HG03342 (cell line): ENCODE measurements at regions not wholly inside any gene's neighbourhood (a gene's known extent, or its start where the extent isn't known, plus 50 kb on each side); places are given as distances from the start of the nearest gene placed in this dataset.

Source experiments
- ATAC-seq: cut with Tn5 transposase; IDR thresholded peaks from one replicate; pipeline ENCODE4 v1.9.1; 2021; ENCODE audit warnings: mild to moderate bottlenecking, moderate library complexity; ENCODE audit not compliant: unreplicated experiment

GRCh38 chr7:42624471-42624870, 287.4 kb downstream of the C7orf25 start:
- no peak for ATAC-seq

- ATAC-seq = no peak
Measured at GRCh38 chr7:42621543-42622219, 290.2 kb downstream of the C7orf25 start.

- ATAC-seq = no peak
Measured at GRCh38 chr7:42618651-42619360, 293.1 kb downstream of the C7orf25 start.

GRCh38 chr7:42617806-42618457, 293.9 kb downstream of the C7orf25 start:
- no peak for ATAC-seq

GRCh38 chr7:42617071-42617765, 294.7 kb downstream of the C7orf25 start:
- ATAC-seq = no peak

GRCh38 chr7:42614636-42615035, 297.2 kb downstream of the C7orf25 start:
- ATAC-seq = no peak

GRCh38 chr7:42611961-42612360, 299.9 kb downstream of the C7orf25 start:
- no peak for ATAC-seq

GRCh38 chr7:42611289-42611928, 300.5 kb downstream of the C7orf25 start:
- no peak for ATAC-seq

- no peak for ATAC-seq
Measured at GRCh38 chr7:42606193-42606905, 305.5 kb downstream of the C7orf25 start.

GRCh38 chr7:42605406-42606192, 306.3 kb downstream of the C7orf25 start:
- ATAC-seq = no peak

GRCh38 chr7:42603496-42603895, 308.4 kb downstream of the C7orf25 start:
- ATAC-seq = no peak

GRCh38 chr7:42597300-42597699, 314.6 kb downstream of the C7orf25 start:
- ATAC-seq = no peak

GRCh38 chr7:42596737-42597136, 315.1 kb downstream of the C7orf25 start:
- no peak for ATAC-seq

- no peak for ATAC-seq
Measured at GRCh38 chr7:42593860-42594259, 318.0 kb downstream of the C7orf25 start.

- ATAC-seq = no peak
Measured at GRCh38 chr7:42590771-42591310, 321.0 kb downstream of the C7orf25 start.

GRCh38 chr7:42588876-42589275, 323.0 kb downstream of the C7orf25 start:
- no peak for ATAC-seq

GRCh38 chr7:42587806-42588205, 324.1 kb downstream of the C7orf25 start:
- no peak for ATAC-seq

- ATAC-seq = no peak
Measured at GRCh38 chr7:42580061-42580460, 331.8 kb downstream of the C7orf25 start.

GRCh38 chr7:42575171-42575570, 336.7 kb downstream of the C7orf25 start:
- ATAC-seq = no peak
